ENCODE measurements at regions not wholly inside any gene's neighbourhood (a gene's known extent, or its start where the extent isn't known, plus 50 kb on each side); places are given as distances from the start of the nearest gene placed in this dataset.

- no peak for DNase-seq
Observed at GRCh38 chr14:96986256-96987085, 189.3 kb downstream of the VRK1 start.

GRCh38 chr14:96987086-96987474, 189.9 kb downstream of the VRK1 start:
- DNase-seq, result no peak

GRCh38 chr14:96987771-96988170, 190.6 kb downstream of the VRK1 start:
- DNase-seq, result no peak

GRCh38 chr14:96989306-96989705, 192.1 kb downstream of the VRK1 start:
- no peak for DNase-seq

DNA sequence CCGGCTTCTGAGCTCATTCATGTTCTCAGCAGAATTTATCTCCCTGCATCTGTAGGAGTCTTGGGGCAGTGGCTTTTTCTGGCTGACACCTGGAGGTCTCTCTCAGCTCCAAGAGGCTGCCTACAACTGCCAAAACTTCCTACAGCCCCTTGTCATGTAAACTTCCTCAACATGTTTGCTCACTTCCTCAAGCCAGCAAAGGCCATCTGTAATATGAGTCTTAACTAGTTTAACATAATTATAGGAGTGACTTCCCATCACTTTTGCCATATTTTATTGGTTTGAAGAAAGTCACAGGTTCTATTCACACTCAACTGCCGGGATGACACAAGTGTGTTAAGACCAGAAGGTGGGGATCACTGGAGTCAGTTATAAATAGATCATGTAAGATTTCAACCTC, 194.0 kb downstream of the VRK1 start:
- DNase-seq, result no peak

- DNase-seq, result no peak
Observed at GRCh38 chr14:96994999-96995398, 197.8 kb downstream of the VRK1 start.

DNA sequence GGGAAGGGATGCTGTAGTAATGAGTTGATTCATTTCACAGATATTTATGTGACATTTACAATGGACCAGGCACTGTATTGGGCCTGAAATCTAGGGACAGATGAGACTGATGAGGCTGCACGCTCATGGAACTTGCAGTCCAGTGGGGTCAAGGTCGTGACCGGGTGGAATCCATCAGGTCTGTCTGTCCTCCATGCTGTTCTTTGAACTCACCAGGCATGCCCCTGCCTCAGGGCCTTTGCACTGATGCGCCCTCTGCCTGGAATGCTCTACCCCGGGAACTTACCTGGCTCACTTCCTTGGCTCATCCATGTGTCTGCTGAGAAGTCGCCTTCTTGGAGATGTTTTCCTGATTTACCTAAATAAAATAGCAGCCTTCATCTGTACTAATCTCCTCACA, 200.1 kb downstream of the VRK1 start:
- no peak for DNase-seq

- DNase-seq, result no peak
Observed at GRCh38 chr14:96997996-96998395, 200.8 kb downstream of the VRK1 start.

- no peak for DNase-seq
Observed at GRCh38 chr14:96999654-97000155, 202.5 kb downstream of the VRK1 start.

DNA sequence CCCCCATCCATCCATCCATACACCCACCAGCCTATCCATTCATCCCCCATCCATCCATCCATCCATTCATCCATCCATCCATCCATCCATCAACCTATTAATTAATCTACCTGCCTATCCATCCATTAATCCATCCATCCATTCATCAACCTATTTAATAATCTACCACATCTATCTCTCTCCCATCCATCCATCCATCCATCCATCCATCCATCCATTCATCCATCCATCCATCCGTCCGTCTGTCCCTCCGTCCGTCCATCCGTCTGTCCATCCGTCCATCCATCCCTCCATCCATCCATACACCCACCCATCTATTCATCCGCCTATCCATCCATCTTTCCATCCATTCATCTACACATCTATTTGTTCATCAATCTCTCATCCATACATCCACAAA, 205.3 kb downstream of the VRK1 start:
- DNase-seq, result no peak

GRCh38 chr14:97005934-97006333, 208.8 kb downstream of the VRK1 start:
- no peak for DNase-seq

DNA sequence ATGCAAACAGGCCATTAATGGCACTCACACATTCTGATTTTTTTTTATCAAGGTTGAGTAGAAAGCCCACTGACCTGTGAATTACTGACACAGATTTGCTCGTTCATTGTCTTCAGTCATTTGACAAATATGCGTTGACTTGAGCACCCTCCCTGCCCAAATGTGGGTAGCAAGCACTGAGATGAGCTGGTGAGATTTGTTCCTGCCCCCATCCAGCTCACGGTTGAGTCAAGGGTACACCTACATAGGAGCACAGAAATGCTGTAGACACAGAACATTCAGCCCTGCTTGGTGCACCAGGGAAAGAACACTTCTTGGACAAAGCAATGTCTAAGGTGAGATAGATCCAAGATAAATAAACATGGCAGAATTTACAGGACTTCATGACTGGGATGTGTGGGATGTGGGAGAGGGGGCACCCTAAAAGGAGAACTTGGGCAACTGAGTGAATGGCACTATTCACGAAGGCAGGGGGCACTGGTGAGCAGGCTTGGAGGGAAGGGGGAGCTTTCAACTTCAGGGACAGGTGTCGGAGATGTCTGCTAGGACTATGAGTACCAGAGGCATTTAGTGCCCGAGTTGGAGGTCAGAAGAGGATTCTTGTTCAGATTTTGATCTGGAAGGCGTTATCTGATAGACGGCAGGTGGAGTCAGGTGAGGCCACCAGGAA, 213.4 kb downstream of the VRK1 start:
- no peak for DNase-seq

GRCh38 chr14:97013878-97014277, 216.7 kb downstream of the VRK1 start:
- no peak for DNase-seq

DNA sequence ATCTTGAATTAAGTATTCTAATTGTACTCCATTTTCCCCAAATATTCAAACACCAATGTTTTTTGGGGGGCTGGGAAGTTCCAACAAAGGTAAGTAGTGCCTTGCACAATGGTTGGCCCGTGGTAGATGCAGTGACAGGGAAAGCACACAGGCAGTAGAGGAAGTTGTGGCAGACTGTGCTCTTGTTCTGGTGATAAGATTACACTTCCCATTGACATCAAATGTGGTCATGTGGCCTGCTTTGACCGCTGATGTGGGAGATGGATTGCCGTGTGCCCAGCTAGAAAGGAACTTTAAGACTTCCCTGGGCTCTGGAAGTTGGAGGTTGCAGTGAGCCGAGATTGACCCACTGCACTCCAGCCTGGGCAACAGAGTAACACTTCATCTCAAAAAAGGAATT, 223.8 kb downstream of the VRK1 start:
- no peak for DNase-seq

GRCh38 chr14:97021571-97022168, 224.5 kb downstream of the VRK1 start:
- DNase-seq, result no peak

- DNase-seq, result no peak
Observed at GRCh38 chr14:97022741-97023140, 225.6 kb downstream of the VRK1 start.

DNA sequence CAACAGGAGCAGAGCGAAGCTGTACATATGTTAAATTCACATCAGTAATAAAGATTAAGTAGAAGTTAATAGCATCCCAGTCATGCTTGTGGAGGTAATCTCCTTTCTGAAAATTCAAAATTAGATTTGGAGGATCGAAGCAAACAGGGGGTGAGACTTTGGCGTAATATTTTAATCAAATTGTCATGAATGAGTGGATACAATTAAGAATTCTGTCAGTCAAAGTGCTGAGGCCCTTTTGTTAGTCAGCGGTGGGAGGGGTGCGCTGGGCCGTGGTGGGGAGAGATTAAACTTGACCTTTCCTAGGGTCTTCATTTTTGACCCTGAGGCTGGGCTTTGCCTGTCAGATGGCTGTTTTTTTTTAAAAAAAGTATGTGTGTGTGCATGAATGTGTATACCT, 226.7 kb downstream of the VRK1 start:
- DNase-seq, result no peak

GRCh38 chr14:97024300-97024699, 227.1 kb downstream of the VRK1 start:
- DNase-seq, result no peak

- DNase-seq, result no peak
Observed at GRCh38 chr14:97025722-97026121, 228.5 kb downstream of the VRK1 start.

DNA sequence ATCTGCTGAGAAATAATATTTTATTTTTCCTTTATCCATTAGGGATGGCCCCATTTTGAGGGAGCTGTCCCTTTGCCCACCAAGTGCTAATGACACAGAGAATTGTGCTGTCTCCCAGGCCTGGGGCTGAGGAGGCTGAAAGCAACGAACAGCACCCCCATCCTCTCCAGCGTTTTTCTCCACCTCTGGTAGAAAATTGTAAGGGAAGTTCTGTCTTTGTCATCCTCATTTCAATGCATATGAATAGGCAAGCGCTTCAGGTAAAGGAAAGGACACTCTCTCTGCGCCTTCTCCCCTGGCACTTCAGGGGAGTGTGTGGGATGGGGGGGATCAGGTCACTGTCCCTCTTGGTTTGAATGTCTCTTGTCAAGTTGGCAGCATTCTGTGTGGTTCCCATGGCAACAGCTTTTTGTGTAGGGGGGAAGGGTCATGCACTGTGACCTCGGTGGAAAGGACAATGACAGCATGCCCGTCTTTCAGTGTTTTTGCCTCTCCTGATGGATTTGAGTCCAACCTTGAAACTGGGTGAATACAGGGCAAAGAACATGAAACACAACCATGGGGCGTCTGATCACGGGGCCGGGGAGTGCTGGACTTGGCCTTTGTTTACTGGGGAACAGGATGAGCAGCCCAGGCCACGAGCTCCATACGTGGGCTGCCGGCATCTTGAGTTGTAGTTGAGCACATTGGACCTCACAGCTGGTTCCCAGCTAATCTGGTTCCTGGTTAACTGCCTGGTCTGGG, 230.2 kb downstream of the VRK1 start:
- no peak for DNase-seq

- DNase-seq, result no peak
Observed at GRCh38 chr14:97028382-97028781, 231.2 kb downstream of the VRK1 start.

DNA sequence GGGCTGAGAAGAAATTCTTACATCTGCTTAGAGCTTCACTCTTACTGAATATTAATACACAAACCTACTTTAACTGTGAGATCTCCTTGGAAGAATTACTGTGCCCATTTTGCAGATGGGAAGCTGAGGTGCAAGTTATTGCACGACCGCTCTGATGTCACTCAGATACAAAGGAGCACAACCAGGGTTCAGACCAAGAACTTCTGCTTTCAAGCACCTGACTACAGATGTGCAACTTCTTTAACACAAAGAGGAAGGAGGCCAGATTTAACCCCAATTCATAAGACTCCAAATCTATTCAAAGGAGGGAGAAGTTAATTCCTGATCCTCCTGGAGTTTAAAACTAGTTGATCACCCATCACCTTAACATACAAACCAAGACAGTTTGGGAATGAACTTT, 232.6 kb downstream of the VRK1 start:
- no peak for DNase-seq

- DNase-seq, result no peak
Observed at GRCh38 chr14:97031530-97031929, 234.3 kb downstream of the VRK1 start.
